ENCODE measurements at regions not wholly inside any gene's neighbourhood (a gene's known extent, or its start where the extent isn't known, plus 50 kb on each side); places are given as distances from the start of the nearest gene placed in this dataset.

DNA sequence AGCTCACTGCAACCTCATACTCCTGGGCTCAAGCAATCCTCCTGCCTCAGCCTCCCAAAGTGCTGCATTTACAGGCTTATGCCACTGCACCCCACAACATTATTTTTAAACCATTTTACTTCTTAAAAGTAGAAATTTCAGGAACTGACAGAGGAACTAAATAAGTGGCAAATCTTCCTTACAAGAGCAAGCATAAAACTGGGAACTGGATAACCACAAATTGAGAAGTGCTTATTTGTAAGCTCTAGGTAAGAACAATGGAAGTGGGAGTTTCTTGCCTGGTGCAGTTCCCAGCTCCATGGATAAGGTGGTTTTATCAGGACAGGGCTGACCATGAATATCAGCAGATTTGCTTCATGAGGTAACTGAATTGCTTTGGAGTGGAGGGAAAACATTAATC is 655.2 kb downstream of the DIPK2A start:
- no peak for DNase-seq (ENCODE audit: low spot score)

GRCh38 chr3:144629381-144629780 is 657.8 kb downstream of the DIPK2A start:
- DNase-seq (ENCODE audit: low spot score), result no peak

GRCh38 chr3:144636833-144637232 is 665.2 kb downstream of the DIPK2A start:
- DNase-seq (ENCODE audit: low spot score), result no peak

- DNase-seq (ENCODE audit: low spot score), result no peak
Observed at GRCh38 chr3:144638009-144638408, 666.4 kb downstream of the DIPK2A start.

DNA sequence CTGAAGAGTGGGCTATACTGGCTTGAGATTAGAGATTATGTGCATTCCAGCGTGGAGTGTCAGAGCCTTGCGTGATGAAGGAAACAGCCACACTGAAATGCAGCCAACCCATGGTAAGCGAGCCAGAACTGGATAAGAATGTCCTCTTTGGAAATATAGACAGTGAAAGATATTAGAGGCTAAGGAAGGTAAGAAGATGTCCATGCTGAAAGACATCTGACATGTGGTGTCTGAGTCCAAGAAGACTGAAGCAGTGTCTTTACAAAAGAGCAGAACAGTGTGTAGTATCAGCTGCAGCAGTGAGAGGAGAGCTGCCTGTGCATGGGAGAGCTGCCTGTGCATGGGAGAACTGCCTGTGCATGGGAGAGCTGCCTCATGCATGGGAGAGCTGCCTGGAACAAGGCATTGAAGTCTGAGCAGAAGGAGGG is 672.2 kb downstream of the DIPK2A start:
- peak; percentile 35 for DNase-seq (ENCODE audit: low spot score)

GRCh38 chr3:144645300-144645699 is 673.7 kb downstream of the DIPK2A start:
- DNase-seq (ENCODE audit: low spot score), result no peak

DNA sequence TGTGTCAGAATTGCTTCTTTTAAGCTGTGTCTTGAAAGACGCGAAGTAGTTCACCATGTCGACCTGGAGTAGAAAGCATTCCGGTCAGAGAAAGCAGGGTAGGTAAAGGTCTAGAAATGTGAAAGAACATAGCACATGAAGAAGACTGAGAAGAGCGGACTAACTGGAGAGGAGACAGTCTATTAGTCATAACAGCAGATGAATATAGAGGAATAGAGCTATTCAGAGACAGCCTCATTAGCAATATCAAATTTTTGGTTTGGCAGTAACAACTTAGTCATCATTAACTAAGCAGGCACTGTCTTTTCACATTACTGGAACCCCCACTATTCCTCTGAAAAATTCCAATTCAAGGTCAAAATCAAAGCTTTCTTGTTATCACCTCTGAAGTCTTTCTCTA is 678.8 kb downstream of the DIPK2A start:
- no peak for DNase-seq (ENCODE audit: low spot score)

GRCh38 chr3:144652573-144652972 is 681.0 kb downstream of the DIPK2A start:
- DNase-seq (ENCODE audit: low spot score), result peak; percentile 54

DNA sequence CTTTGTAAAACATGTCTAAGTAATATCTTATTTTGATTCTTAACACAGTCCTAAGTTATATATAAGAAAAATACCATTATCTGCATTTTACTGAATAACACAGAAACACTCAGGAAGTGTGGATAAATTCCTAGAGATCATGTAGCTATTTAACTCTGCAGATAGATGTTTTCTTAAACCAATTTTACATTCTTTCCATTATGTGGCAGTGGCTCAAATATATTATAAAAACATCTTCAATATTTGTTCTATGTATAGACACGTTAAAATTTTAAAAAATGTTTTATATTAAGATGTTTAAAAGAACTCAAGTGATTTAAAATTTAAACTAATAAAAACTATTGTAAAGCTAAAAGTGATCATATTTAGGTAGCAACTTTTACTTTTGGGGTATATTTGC is 683.8 kb downstream of the DIPK2A start:
- no peak for DNase-seq (ENCODE audit: low spot score)

DNA sequence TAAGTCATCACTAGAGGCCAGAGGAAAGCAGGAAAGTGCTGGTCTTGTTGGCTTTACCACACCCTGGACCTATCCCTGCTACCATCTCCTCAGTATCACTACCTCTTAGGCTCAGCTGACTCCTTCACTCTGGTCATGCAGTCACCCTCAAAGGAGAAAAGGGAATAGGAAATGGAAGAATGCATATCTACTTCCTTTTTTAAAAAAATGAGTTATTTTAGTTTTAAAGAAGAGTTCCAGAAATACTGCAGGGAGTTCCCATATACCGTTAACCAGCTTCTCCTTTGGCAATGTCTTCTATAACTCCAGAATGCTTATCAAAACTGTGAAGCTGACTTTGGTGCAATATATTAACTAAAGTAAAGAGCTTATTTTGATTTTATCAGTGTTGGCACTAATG is 688.6 kb downstream of the DIPK2A start:
- DNase-seq (ENCODE audit: low spot score), result no peak

- DNase-seq (ENCODE audit: low spot score), result no peak
Observed at GRCh38 chr3:144662729-144663128, 691.1 kb downstream of the DIPK2A start.

GRCh38 chr3:144663456-144664436 is 692.1 kb downstream of the DIPK2A start:
- no peak for DNase-seq (ENCODE audit: low spot score)

DNA sequence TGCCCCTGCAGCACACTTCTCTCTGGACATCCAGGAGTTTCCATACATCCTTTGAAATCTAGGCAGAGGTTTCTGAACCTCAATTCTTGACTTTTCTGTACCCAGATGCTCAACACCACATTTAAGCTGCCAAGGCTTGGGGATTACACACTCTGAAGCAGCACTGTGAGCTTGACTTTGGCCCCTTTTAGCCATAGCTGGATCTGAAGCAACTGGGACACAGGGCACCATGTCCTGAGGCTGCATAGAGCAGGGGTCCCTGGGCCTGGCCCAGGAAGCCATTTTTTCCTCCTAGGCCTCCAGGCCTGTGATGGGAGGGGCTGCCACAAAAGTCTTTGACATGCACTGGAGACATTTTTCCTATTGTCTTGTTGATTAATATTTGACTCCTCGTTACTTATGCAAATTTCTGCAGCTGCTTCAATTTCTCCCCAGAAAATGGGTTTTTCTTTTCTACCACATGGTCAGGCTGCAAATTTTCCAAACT is 694.0 kb downstream of the DIPK2A start:
- DNase-seq (ENCODE audit: low spot score), result no peak

DNA sequence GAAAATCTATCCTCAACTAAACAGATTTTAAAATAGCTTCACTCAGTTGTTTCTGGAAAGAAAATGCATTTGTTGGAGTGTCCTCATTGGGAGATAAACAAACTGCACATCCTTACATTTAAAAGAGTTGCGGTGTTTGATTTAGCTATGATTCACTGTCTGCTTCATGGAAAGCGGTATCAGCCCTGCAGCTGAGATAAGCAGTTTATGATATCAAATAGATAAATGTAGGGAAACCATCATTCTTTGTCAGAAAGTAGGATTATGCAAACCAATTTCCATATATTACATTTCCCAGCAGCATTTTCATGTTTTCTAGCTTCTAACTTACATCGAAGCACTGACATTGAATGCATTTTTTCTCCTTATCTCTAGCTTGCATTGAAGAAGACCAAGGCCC is 698.9 kb downstream of the DIPK2A start:
- DNase-seq (ENCODE audit: low spot score), result no peak

DNA sequence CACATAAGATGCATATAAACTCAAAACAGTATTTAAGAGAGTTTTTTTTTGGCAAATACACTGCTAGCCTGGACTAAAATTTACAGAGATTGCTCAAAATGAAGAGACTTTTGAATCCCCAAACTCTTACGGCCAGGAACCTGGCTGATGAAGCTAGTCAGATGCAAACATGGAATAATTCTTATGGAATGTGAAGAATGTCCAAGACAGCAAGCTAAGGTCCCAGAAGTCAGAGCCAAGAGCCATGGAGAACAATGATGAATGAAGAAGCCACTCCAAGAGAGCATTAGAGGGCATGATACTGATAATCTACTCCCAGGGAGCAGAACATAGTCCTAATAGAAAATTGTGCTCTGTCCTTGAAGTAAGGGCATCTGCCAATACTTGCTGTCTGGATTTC is 705.5 kb downstream of the DIPK2A start:
- DNase-seq (ENCODE audit: low spot score), result peak; percentile 62

- no peak for DNase-seq (ENCODE audit: low spot score)
Observed at GRCh38 chr3:144683065-144683464, 711.4 kb downstream of the DIPK2A start.

GRCh38 chr3:144687862-144688261 is 716.2 kb downstream of the DIPK2A start:
- DNase-seq (ENCODE audit: low spot score), result no peak

DNA sequence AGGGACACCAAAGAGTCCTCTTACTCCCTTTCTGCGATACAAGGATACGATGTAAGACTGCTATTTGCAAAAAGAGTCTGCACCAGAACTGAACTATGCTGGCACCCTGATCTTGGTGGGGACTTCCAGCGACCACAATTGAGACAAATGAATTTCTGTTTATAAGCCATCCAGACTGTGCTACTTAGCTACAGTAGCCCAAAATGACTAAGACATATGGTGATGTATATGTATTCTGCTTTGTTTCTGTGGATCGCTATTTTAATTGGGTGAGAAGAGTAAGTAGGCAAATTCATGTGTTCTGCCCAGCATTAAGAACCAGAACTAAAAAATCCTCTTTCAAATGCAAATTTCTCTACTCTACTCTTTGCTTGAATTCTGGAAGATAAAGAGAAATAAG is 720.9 kb downstream of the DIPK2A start:
- no peak for DNase-seq (ENCODE audit: low spot score)

DNA sequence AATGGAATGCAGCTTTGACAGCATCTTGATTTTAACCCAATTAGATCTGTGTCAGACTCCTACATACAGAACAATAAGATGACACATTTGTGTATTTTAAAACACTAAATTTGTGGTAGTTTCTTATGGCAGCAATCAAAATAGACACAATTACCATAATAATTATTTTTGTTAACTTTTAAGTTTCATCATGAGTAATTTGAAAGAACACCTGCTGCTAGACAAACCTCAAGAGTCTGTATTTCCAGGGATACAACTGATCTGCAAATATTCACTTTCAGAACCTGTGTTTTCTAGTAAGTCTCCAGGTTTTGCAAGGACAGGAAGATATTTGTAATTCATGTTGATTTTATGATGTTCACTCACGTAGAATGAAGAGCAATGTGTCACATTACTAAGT is 736.8 kb downstream of the DIPK2A start:
- no peak for DNase-seq (ENCODE audit: low spot score)

DNA sequence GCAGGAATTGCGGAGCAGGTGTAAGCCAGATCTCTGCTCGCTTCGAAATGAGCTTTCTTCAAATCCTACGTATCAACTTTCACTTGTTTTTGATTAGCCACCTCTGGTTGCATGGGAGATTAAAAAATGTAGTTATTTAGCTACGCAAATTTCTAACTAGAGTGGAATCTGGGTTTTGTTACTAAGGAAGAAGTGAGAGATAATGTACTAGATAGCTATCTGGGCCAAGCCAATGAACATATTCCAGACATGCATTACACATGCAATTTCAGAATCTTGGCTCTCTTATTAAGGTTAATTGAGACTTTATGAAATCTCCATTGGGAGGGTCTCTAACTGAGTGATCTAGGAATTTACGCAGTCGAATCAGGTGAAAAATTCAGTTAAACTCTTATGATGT is 765.7 kb downstream of the DIPK2A start:
- no peak for DNase-seq (ENCODE audit: low spot score)

- DNase-seq (ENCODE audit: low spot score), result no peak
Observed at GRCh38 chr3:144743225-144743668, 771.6 kb downstream of the DIPK2A start.

DNA sequence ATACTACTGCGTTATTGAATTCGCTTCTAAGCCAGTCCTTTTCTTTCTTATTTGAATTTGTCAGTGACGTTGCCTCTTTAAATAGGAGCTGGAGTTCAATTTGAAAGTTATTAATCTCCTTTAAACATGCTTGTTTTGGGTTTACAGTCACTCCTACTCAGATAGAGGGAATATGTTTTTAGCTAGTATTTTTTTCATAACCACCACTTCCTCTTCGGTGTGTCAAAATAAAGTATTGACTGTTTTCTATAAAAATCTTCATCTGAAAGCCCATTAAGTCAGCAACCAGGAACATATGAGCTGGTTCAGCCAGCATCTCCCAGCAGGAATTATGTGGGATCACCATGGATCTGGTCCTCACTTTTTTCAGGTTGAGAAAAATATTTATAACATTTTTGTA is 772.9 kb downstream of the DIPK2A start:
- no peak for DNase-seq (ENCODE audit: low spot score)

- DNase-seq (ENCODE audit: low spot score), result no peak
Observed at GRCh38 chr3:144746631-144747030, 775.0 kb downstream of the DIPK2A start.

Measured in AG08395 (cell line).